22Rv1 (cell line): ENCODE measurements at regions not wholly inside any gene's neighbourhood (a gene's known extent, or its start where the extent isn't known, plus 50 kb on each side); places are given as distances from the start of the nearest gene placed in this dataset.

Source experiments
- CTCF ChIP-seq: fragments of 450-650 bp; IDR thresholded peaks from 2 replicates; pipeline ENCODE4 v1.5.1; 2017; ENCODE audit warnings: mild to moderate bottlenecking
- ZFX ChIP-seq: fragments of 450-650 bp; IDR thresholded peaks from 2 replicates; pipeline ENCODE4 v1.6.1; 2017; ENCODE audit warnings: antibody characterized with exemption, borderline replicate concordance

- no peak for TF ChIP-seq CTCF
- TF ChIP-seq ZFX = no peak
Observed at GRCh38 chr7:25321424-25321823, 93.1 kb upstream of the NPVF start.
